Right atrium auricular region (tissue), 2 donors: ENCODE measurements at regions not wholly inside any gene's neighbourhood (a gene's known extent, or its start where the extent isn't known, plus 50 kb on each side); places are given as distances from the start of the nearest gene placed in this dataset.

Experiments used
- DNase-seq: peaks from one replicate; pipeline ENCODE4 v3.0.0-alpha.2; 2019; ENCODE audit warnings: low spot score
- H3K27ac ChIP-seq, 2 donors: fragments of 200-600 bp; sonication (generic); 1 replicate in 1 of 2; 2 replicates in 1 of 2; pipeline ENCODE4 v1.5.1; 2016 to 2019
- H3K27me3 ChIP-seq, 2 donors: fragments of 200-600 bp; sonication (generic); one replicate each; pipeline versions ENCODE4 v1.5.1 to v1.6.0; 2017 to 2019
- H3K36me3 ChIP-seq: fragments of 200-600 bp; sonication (generic); one replicate; pipeline ENCODE4 v1.5.1; 2016
- H3K4me1 ChIP-seq, 2 donors: fragments of 200-600 bp; sonication (generic); one replicate each; pipeline versions ENCODE4 v1.5.1 to v1.6.0; 2017 to 2019
- H3K4me3 ChIP-seq, 2 donors: fragments of 200-600 bp; sonication (generic); 1 replicate in 1 of 2; 2 replicates in 1 of 2; pipeline ENCODE4 v1.5.1; 2017 to 2019; ENCODE audit warnings: mild to moderate bottlenecking in 1 of 2, moderate library complexity in 1 of 2
- H3K9me3 ChIP-seq, 2 donors: fragments of 200-600 bp; sonication (generic); one replicate each; pipeline ENCODE4 v1.5.1; 2019
- CTCF ChIP-seq, 2 donors: fragments of 200-600 bp; sonication (generic); IDR thresholded peaks; one replicate each; pipeline ENCODE4 v1.5.1; 2019; ENCODE audit warnings: antibody characterized with exemption in 2 of 2

- Histone ChIP-seq H3K27ac (no peak overlapping the region), H3K4me1 (no peaks in the 10 kb centered on the region), H3K36me3 (no peaks in the 10 kb centered on the region), H3K27me3 (no peaks in the 10 kb centered on the region), H3K9me3 (no peaks in the 10 kb centered on the region), H3K4me3 (no peak overlapping the region)
- no peak for DNase-seq
- TF ChIP-seq CTCF (IDR thresholded peaks at IDR 0.05): no peak
Measured at GRCh38 chr12:65660836-65661235, 163.4 kb upstream of the HMGA2 start.

GRCh38 chr12:65662590-65662989 lies 161.7 kb upstream of the HMGA2 start:
- no peaks in the 10 kb centered on the region for H3K27me3 ChIP-seq
- no peaks in the 10 kb centered on the region for H3K9me3 ChIP-seq
- H3K27ac ChIP-seq: no peak overlapping the region
- DNase-seq: no peak
- no peaks in the 10 kb centered on the region for H3K36me3 ChIP-seq
- no peak overlapping the region for H3K4me3 ChIP-seq
- no peaks in the 10 kb centered on the region for H3K4me1 ChIP-seq
- no peak for TF ChIP-seq CTCF (IDR thresholded peaks at IDR 0.05)

- no peaks in the 10 kb centered on the region for H3K4me1 ChIP-seq
Measured at GRCh38 chr12:65663097-65663496, 161.2 kb upstream of the HMGA2 start.

GRCh38 chr12:65663648-65664047 lies 160.6 kb upstream of the HMGA2 start:
- Histone ChIP-seq H3K4me1 (no peaks in the 10 kb centered on the region), H3K27me3 (no peaks in the 10 kb centered on the region)

More at GRCh38 chr12:65663097-65663496, 161.2 kb upstream of the HMGA2 start:
- H3K9me3 ChIP-seq: no peaks in the 10 kb centered on the region
- no peak for TF ChIP-seq CTCF (IDR thresholded peaks at IDR 0.05)
- no peak overlapping the region for H3K4me3 ChIP-seq
- no peaks in the 10 kb centered on the region for H3K27me3 ChIP-seq
- H3K27ac ChIP-seq: no peak overlapping the region
- DNase-seq: no peak
- no peaks in the 10 kb centered on the region for H3K36me3 ChIP-seq

GRCh38 chr12:65664715-65665250 lies 159.5 kb upstream of the HMGA2 start:
- no peak for TF ChIP-seq CTCF (IDR thresholded peaks at IDR 0.05)

More at GRCh38 chr12:65663648-65664047, 160.6 kb upstream of the HMGA2 start:
- H3K9me3 ChIP-seq: no peaks in the 10 kb centered on the region
- TF ChIP-seq CTCF (IDR thresholded peaks at IDR 0.05): no peak
- no peaks in the 10 kb centered on the region for H3K36me3 ChIP-seq
- no peak overlapping the region for H3K4me3 ChIP-seq
- DNase-seq: no peak
- no peak overlapping the region for H3K27ac ChIP-seq

GRCh38 chr12:65665817-65666216 lies 158.5 kb upstream of the HMGA2 start:
- DNase-seq: no peak
- Histone ChIP-seq H3K27me3 (no peaks in the 10 kb centered on the region), H3K4me3 (no peak overlapping the region), H3K9me3 (no peaks in the 10 kb centered on the region), H3K36me3 (no peaks in the 10 kb centered on the region), H3K27ac (no peak overlapping the region), H3K4me1 (no peaks in the 10 kb centered on the region)
- TF ChIP-seq CTCF (IDR thresholded peaks at IDR 0.05): no peak

More at GRCh38 chr12:65664715-65665250, 159.5 kb upstream of the HMGA2 start:
- H3K27me3 ChIP-seq: no peaks in the 10 kb centered on the region
- H3K36me3 ChIP-seq: no peaks in the 10 kb centered on the region
- no peak for DNase-seq
- H3K9me3 ChIP-seq: no peaks in the 10 kb centered on the region
- H3K27ac ChIP-seq: no peak overlapping the region
- no peak overlapping the region for H3K4me3 ChIP-seq
- no peaks in the 10 kb centered on the region for H3K4me1 ChIP-seq
